ENCODE measurements at regions not wholly inside any gene's neighbourhood (a gene's known extent, or its start where the extent isn't known, plus 50 kb on each side); places are given as distances from the start of the nearest gene placed in this dataset.
A peak's percentile ranks its signal among the peaks of the same experiment; 100 is the strongest.

GRCh38 chr3:31420311-31420710 lies 112.4 kb upstream of the STT3B start:
- no peak for DNase-seq
- 92 to 93% methylated on average over 4 of the region's 4 CpGs for WGBS, 2 donors
- H3K9me3 ChIP-seq, result no peaks in the 10 kb centered on the region
- H3K36me3 ChIP-seq (ENCODE audit: low read depth, missing control alignments), result no peaks in the 10 kb centered on the region
- TF ChIP-seq CTCF (IDR thresholded peaks at IDR 0.05), result no peak
- no peak for TF ChIP-seq POLR2A (IDR thresholded peaks at IDR 0.05)
- H3K4me3 ChIP-seq, result no peak overlapping the region
- no peaks in the 10 kb centered on the region for H3K27me3 ChIP-seq
- intact Hi-C loops (cut with DNase I; ENCODE audit: low total_unique reads), result no loop called here
- no peak overlapping the region for H3K27ac ChIP-seq
- no peaks in the 10 kb centered on the region for H3K4me1 ChIP-seq

DNA sequence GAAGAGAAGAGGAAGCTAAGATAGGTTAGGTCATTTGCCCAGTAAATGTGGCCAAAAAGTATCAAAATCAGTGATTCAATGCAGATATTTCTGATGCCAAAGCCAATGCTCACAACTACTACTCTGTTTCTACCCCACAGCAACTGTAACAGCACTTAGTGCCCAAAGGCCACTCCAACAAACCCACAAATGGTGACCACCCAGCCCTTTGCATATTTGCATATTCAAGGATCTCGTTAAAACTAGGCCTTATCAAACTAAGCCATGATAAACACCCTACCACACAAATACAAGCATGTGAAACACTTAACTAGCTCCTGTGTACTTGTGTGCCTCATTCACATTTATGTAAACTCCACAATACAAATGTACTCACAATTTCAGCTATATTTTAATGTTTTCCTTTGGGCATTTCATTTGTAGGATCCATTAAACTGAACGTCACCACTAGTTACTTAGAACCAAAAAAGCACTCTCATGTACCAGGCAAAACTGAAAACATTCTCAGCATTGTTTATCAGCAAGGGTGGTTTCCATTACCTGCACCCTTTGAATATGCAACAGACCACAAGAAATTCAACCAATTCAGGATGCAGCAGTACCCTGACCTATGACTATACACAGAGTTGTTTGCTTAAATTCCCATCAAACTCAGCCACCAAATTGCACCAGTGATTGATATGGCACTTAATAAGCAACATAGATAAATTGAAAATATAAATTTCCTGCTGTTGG lies 111.2 kb upstream of the STT3B start:
- Histone ChIP-seq H3K27me3 (no peaks in the 10 kb centered on the region), H3K4me1 (no peaks in the 10 kb centered on the region), H3K9me3 (no peaks in the 10 kb centered on the region), H3K27ac (no peak overlapping the region), H3K4me3 (no peak overlapping the region), H3K36me3 (ENCODE audit: low read depth, missing control alignments) (no peaks in the 10 kb centered on the region)
- no peak for DNase-seq
- intact Hi-C loops (cut with DNase I; ENCODE audit: low total_unique reads), result no loop called here
- no peak for TF ChIP-seq CTCF (IDR thresholded peaks at IDR 0.05)
- WGBS, 2 donors, result 86 to 93% methylated on average over 2 of the region's 2 CpGs

DNA sequence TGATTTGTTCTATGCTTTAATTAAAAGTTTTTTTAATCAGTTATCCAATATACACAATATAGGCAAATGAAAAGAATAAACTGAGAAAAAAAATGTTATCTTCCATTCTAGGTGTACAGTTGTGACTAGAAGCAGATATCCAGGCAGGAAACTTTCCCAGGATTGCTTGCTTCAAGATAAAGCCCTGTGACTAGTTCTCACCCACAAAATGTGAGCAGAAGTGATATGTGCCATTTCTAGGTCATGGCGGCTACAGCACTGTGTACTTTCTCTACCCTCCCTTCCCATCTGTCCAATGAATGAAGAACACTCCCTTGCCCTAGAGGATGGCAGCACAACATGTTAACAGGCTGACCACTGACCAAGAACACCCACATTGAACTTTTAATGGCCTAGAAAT lies 110.5 kb upstream of the STT3B start:
- WGBS, 2 donors, result 95 to 97% methylated on average over 1 of the region's 1 CpG
- H3K4me1 ChIP-seq, result no peaks in the 10 kb centered on the region
- no peak for DNase-seq
- H3K36me3 ChIP-seq (ENCODE audit: low read depth, missing control alignments), result no peaks in the 10 kb centered on the region
- TF ChIP-seq CTCF (IDR thresholded peaks at IDR 0.05), result no peak
- no peak for TF ChIP-seq POLR2A (IDR thresholded peaks at IDR 0.05)
- no peak overlapping the region for H3K4me3 ChIP-seq
- intact Hi-C loops (cut with DNase I; ENCODE audit: low total_unique reads), result no loop called here
- no peak overlapping the region for H3K27ac ChIP-seq
- H3K9me3 ChIP-seq, result no peaks in the 10 kb centered on the region
- H3K27me3 ChIP-seq, result no peaks in the 10 kb centered on the region

- Histone ChIP-seq H3K4me3 (no peak overlapping the region), H3K27ac (no peak overlapping the region), H3K9me3 (no peaks in the 10 kb centered on the region), H3K27me3 (no peaks in the 10 kb centered on the region), H3K4me1 (no peaks in the 10 kb centered on the region), H3K36me3 (ENCODE audit: low read depth, missing control alignments) (no peaks in the 10 kb centered on the region)
- intact Hi-C loops (cut with DNase I; ENCODE audit: low total_unique reads), result no loop called here
- WGBS, 2 donors, result 67 to 77% methylated on average over 2 of the region's 2 CpGs
- peak; percentile 46 for DNase-seq
- TF ChIP-seq POLR2A (IDR thresholded peaks at IDR 0.05), result no peak
- no peak for TF ChIP-seq CTCF (IDR thresholded peaks at IDR 0.05)
These were observed 109.2 kb upstream of the STT3B start for GRCh38 chr3:31423482-31423881.

DNA sequence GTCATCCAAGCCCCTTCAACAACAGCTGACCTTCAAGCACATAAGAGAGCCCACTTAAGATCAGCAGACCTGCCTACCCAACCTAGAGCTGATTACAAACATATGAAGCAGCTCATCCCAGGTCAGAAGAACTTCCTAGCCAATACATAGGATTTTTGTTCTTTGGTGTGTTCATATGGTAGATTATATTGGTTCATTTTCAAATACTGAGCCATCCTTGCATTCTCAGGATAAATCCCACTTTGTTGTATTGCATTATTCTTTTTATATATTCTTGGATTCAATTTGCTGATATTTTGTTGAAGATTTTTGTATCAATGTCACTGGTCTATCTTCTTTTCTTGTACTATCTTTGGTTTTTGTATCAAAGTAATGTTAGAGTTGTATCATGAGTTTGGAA lies 107.3 kb upstream of the STT3B start:
- Histone ChIP-seq H3K9me3 (no peaks in the 10 kb centered on the region), H3K4me1 (no peaks in the 10 kb centered on the region), H3K36me3 (ENCODE audit: low read depth, missing control alignments) (no peaks in the 10 kb centered on the region), H3K4me3 (no peak overlapping the region), H3K27ac (no peak overlapping the region), H3K27me3 (no peaks in the 10 kb centered on the region)
- intact Hi-C loops (cut with DNase I; ENCODE audit: low total_unique reads), result no loop called here
- TF ChIP-seq POLR2A (IDR thresholded peaks at IDR 0.05), result no peak
- TF ChIP-seq CTCF (IDR thresholded peaks at IDR 0.05), result no peak
- no peak for DNase-seq
